HepG2 (cell line): ENCODE measurements at regions not wholly inside any gene's neighbourhood (a gene's known extent, or its start where the extent isn't known, plus 50 kb on each side); places are given as distances from the start of the nearest gene placed in this dataset.

Source experiments
- ATAC-seq: fragments of 200-7000 bp; cut with Tn5 transposase; 3 replicates; pipeline ENCODE4 v1.9.1; 2020; ENCODE audit warnings: mild to moderate bottlenecking, moderate library complexity
- BruUV-seq: library from RNA; stranded (reverse); fragments of 400-500 nt; replicated peaks from 2 replicates; lab custom pipeline; 2021; lab: Mats Ljungman, UMichigan
- CTCF ChIA-PET: fragments of 300-600 bp; formaldehyde crosslinking; extraction: SDS; loops from one replicate; lab custom pipeline; 2021; ENCODE audit warnings: low total read pairs, inconsistent platforms, low intra/inter-chr PET ratio; lab: Yijun Ruan, JAX
- POLR2A ChIA-PET: fragments of 350-600 bp; sonication (Branson Sonifier 250); formaldehyde crosslinking; loops from one replicate; lab custom pipeline; 2020; ENCODE audit warnings: antibody characterized with exemption, inconsistent platforms; lab: Yijun Ruan, JAX
- DNase-seq: peaks from one replicate; pipeline ENCODE4 v3.0.0-alpha.2; 2015; ENCODE audit warnings: low spot score
- FAIRE-seq: peaks from 3 replicates; lab custom pipeline; 2011; peaks lifted over from hg19 to GRCh38; lab: Jason Lieb, UNC
- H2AFZ ChIP-seq: one replicate; pipeline ENCODE4 v1.6.1; 2011; ENCODE audit warnings: low read length, inconsistent platforms
- H3K27ac ChIP-seq: fragments of 300-600 bp; 3 replicates; pipeline ENCODE4 v1.8.0; 2011; ENCODE audit warnings: mixed run types, mild to moderate bottlenecking, mixed read lengths, low read length, inconsistent platforms; ENCODE audit not compliant: insufficient read depth; ENCODE audit errors: extremely low read length
- H3K27me3 ChIP-seq, 2 experiments: fragments of 200-600 bp in 1 of 2; 2 replicates in 1 of 2; 3 replicates in 1 of 2; pipeline versions ENCODE4 v1.6.0 to v1.8.0; 2011; ENCODE audit warnings: low read length in 2 of 2, mild to moderate bottlenecking in 2 of 2, moderate library complexity in 2 of 2, inconsistent platforms in 1 of 2; ENCODE audit not compliant: insufficient read depth in 2 of 2, control insufficient read depth in 1 of 2
- H3K36me3 ChIP-seq, 2 experiments: fragments of 200-600 bp in 1 of 2; replicated peaks in 1 of 2; 2 replicates in 1 of 2; 3 replicates in 1 of 2; pipeline versions ENCODE4 v1.5.1 to v1.8.0; 2011; ENCODE audit warnings: low read length in 2 of 2, inconsistent platforms in 1 of 2; ENCODE audit not compliant: insufficient read depth in 2 of 2, control insufficient read depth in 1 of 2
- H3K4me1 ChIP-seq: 2 replicates; pipeline ENCODE4 v1.5.1; 2012; ENCODE audit warnings: low read length, inconsistent platforms; ENCODE audit not compliant: insufficient read depth
- H3K4me2 ChIP-seq: 2 replicates; pipeline ENCODE4 v1.6.0; 2011; ENCODE audit warnings: low read depth, low read length, inconsistent platforms
- H3K4me3 ChIP-seq, 3 experiments: fragments of 200-600 bp in 1 of 3; sonication (generic), shearing (Covaris generic) in 1 of 3; replicated peaks in 1 of 3; 2 replicates each; pipeline ENCODE4 v1.5.1; 2011 to 2016; ENCODE audit warnings: low read length in 3 of 3, inconsistent platforms in 2 of 3, low read depth in 2 of 3, mild to moderate bottlenecking in 2 of 3, control low read depth in 1 of 3, mixed read lengths in 1 of 3; ENCODE audit not compliant: insufficient read depth in 1 of 3
- H3K79me2 ChIP-seq: one replicate; pipeline ENCODE4 v1.6.1; 2011; ENCODE audit warnings: low read length, inconsistent platforms; ENCODE audit not compliant: insufficient read depth
- H3K9ac ChIP-seq: 2 replicates; pipeline ENCODE4 v1.6.0; 2011; ENCODE audit warnings: mild to moderate bottlenecking, low read depth, low read length, inconsistent platforms; ENCODE audit not compliant: insufficient read depth
- H3K9me3 ChIP-seq: 2 replicates; pipeline ENCODE4 v1.5.1; 2012; ENCODE audit warnings: mild to moderate bottlenecking, low read length
- H4K20me1 ChIP-seq: 2 replicates; pipeline ENCODE4 v1.6.0; 2011; ENCODE audit warnings: inconsistent platforms, mild to moderate bottlenecking, low read length, moderate library complexity; ENCODE audit not compliant: insufficient read depth
- DPF2 ChIP-seq: sonication (generic); formaldehyde crosslinking; IDR thresholded peaks from 2 replicates; pipeline ENCODE4 v1.4.0; 2020; ENCODE audit warnings: mild to moderate bottlenecking, low read depth, missing genetic modification reagents, borderline replicate concordance
- FOXA3 ChIP-seq: IDR thresholded peaks from 2 replicates; pipeline ENCODE4 v1.6.1; 2016; ENCODE audit warnings: missing genetic modification reagents, missing compliant biosample characterization
- HMG20B ChIP-seq: conservative IDR thresholded peaks from 2 replicates; pipeline ENCODE4 v1.6.1; 2016; ENCODE audit warnings: missing genetic modification reagents, missing compliant biosample characterization
- JUND ChIP-seq: sonication (generic); formaldehyde crosslinking; IDR thresholded peaks from 2 replicates; pipeline ENCODE4 v1.8.0; 2022; ENCODE audit warnings: mild to moderate bottlenecking, missing genetic modification reagents
- PITX1 ChIP-seq: sonication (generic); formaldehyde crosslinking; IDR thresholded peaks from 2 replicates; pipeline ENCODE4 v1.5.1; 2020; ENCODE audit warnings: mild to moderate bottlenecking, missing genetic modification reagents
- RNF2 ChIP-seq: fragments of 450-650 bp; conservative IDR thresholded peaks from 2 replicates; pipeline ENCODE4 v1.6.1; 2016; ENCODE audit warnings: low read depth
- SALL2 ChIP-seq: sonication (generic); formaldehyde crosslinking; IDR thresholded peaks from 2 replicates; pipeline ENCODE4 v1.8.1; 2023; ENCODE audit warnings: mild to moderate bottlenecking, missing genetic modification reagents, inconsistent platforms
- ZMYM3 ChIP-seq: sonication (generic); formaldehyde crosslinking; IDR thresholded peaks from 2 replicates; pipeline ENCODE4 v1.5.1; 2020; ENCODE audit warnings: mild to moderate bottlenecking, missing genetic modification reagents
- ZNF343 ChIP-seq: sonication (generic); formaldehyde crosslinking; IDR thresholded peaks from 2 replicates; pipeline ENCODE4 v1.4.0; 2020; ENCODE audit warnings: mild to moderate bottlenecking, missing genetic modification reagents
- WGBS: methylation state at CpG from one replicate; pipeline ENCODE4 v1.1.6; 2017; ENCODE audit warnings: low lambda C conversion rate; 5-methylcytosine and 5-hydroxymethylcytosine counted together
- in situ Hi-C: cut with HindIII; loops from 2 replicates; pipeline ENCODE4 v1.10.0; 2017; ENCODE audit warnings: low pct_unique_long_range_greater_than_20kb; ENCODE audit not compliant: extremely low pct_ligation_motif_present
- intact Hi-C: fragments of 100-400 bp; cut with micrococcal nuclease; formaldehyde crosslinking; loops from one replicate; pipeline ENCODE4 v1.10.0; 2022; ENCODE audit not compliant: unreplicated experiment
- TF ChIP-seq, protein P1 (sequence below): sonication (generic); formaldehyde crosslinking; IDR thresholded peaks from 2 replicates; pipeline ENCODE4 v1.8.1; 2023; ENCODE audit warnings: mild to moderate bottlenecking, missing genetic modification reagents

DNA sequence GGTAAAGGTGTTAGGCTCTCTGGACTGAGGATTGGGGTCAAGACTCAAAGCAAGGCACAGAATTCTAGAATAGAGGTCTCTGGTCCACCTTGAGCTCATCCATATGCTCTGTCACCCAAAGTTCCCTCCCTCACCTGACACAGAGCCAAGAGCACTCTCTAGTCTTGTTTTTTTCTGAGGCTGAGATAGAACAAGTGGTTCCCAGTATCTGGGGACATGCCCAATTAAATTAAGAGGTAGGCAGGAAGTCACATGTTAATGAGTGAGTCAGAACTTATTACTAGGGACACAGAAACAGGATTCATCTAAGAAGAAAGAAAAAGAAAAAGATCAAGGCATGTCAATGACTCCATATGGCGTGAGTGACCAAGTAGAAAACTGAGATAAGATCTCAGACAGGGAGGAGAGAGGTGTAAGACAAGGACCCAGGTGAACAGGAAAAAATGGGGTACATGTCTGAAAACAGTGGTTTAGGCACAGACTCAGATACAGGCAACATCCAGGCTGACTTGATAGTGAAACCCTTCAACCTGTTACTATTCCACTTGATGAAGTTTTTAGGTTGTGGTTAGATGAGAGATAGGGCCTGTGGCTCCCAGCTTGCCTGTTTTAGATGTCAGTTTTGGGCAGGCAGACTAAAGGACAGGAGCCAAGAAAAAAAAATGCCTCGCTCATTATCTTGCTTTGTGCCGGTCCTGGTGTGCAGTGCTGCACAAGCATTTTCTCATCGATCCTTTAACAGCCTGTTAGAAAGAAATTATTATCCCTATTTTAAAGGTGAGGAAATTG lies 609.9 kb downstream of the CCSER2 start:
- ATAC-seq = no peak
- in situ Hi-C loops (no loop called here), intact Hi-C loops (no loop called here)
- no peaks in the 10 kb centered on the region for H3K9me3 ChIP-seq
- no peak for DNase-seq
- POLR2A ChIA-PET = no interaction called here
- 8% methylated on average over 4 of the region's 4 CpGs for WGBS
- TF ChIP-seq ZNF343 (CRISPR knock-in tag) = no peak
- TF ChIP-seq SALL2 (CRISPR knock-in tag) = no peak
- no peak for TF ChIP-seq RNF2
- TF ChIP-seq ZMYM3 (CRISPR knock-in tag) = no peak
- no peak for TF ChIP-seq PITX1 (CRISPR knock-in tag)
- TF ChIP-seq, all 625 proteins: peak for 0
- H3K4me1 ChIP-seq = no peaks in the 10 kb centered on the region
- no peaks in the 10 kb centered on the region for H3K79me2 ChIP-seq
- no peak overlapping the region for H3K4me2 ChIP-seq
- no peak overlapping the region for H2AFZ ChIP-seq
- no TSS peak for BruUV-seq
- CTCF ChIA-PET = no interaction called here
- H3K36me3 ChIP-seq = no peaks in the 10 kb centered on the region
- FAIRE-seq = no peak
- no peak overlapping the region for H3K4me3 ChIP-seq
- no peaks in the 10 kb centered on the region for H3K27me3 ChIP-seq
- no peak overlapping the region for H3K27ac ChIP-seq
- H3K9ac ChIP-seq = no peak overlapping the region
- no peaks in the 10 kb centered on the region for H4K20me1 ChIP-seq

- H4K20me1 ChIP-seq = no peaks in the 10 kb centered on the region
- no peak for TF ChIP-seq DPF2
- TF ChIP-seq HMG20B (CRISPR knock-in tag) = no peak
- no peak for TF ChIP-seq JUND (CRISPR knock-in tag)
- TF ChIP-seq FOXA3 = no peak
- TF ChIP-seq, protein P1, sequence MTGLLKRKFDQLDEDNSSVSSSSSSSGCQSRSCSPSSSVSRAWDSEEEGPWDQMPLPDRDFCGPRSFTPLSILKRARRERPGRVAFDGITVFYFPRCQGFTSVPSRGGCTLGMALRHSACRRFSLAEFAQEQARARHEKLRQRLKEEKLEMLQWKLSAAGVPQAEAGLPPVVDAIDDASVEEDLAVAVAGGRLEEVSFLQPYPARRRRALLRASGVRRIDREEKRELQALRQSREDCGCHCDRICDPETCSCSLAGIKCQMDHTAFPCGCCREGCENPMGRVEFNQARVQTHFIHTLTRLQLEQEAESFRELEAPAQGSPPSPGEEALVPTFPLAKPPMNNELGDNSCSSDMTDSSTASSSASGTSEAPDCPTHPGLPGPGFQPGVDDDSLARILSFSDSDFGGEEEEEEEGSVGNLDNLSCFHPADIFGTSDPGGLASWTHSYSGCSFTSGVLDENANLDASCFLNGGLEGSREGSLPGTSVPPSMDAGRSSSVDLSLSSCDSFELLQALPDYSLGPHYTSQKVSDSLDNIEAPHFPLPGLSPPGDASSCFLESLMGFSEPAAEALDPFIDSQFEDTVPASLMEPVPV (CRISPR knock-in tag) = no peak
- TF ChIP-seq, all 625 proteins: peak for 0
- no peaks in the 10 kb centered on the region for H3K9me3 ChIP-seq
- no peak overlapping the region for H3K9ac ChIP-seq
- in situ Hi-C loops = no loop called here
- H3K36me3 ChIP-seq = no peaks in the 10 kb centered on the region
- ChIA-PET POLR2A (no interaction called here), CTCF (no interaction called here)
- no peak overlapping the region for H2AFZ ChIP-seq
- FAIRE-seq = no peak
- H3K27ac ChIP-seq = no peak overlapping the region
- no TSS peak for BruUV-seq
- WGBS = 6% methylated on average over 1 of the region's 1 CpG
- no peak for ATAC-seq
- intact Hi-C loops = no loop called here
- H3K4me1 ChIP-seq = no peaks in the 10 kb centered on the region
- no peaks in the 10 kb centered on the region for H3K79me2 ChIP-seq
- no peak overlapping the region for H3K4me3 ChIP-seq
- no peak for DNase-seq
- H3K27me3 ChIP-seq = no peaks in the 10 kb centered on the region
- H3K4me2 ChIP-seq = no peak overlapping the region
Measured at GRCh38 chr10:84943541-84943940, 615.2 kb downstream of the CCSER2 start.
